IMR-90 (cell line): ENCODE measurements at regions not wholly inside any gene's neighbourhood (a gene's known extent, or its start where the extent isn't known, plus 50 kb on each side); places are given as distances from the start of the nearest gene placed in this dataset.

Source experiments
- BHLHE40 ChIP-seq: fragments of 150-350 bp; IDR thresholded peaks from 2 replicates; pipeline ENCODE4 v1.6.1; 2016; ENCODE audit warnings: mild to moderate bottlenecking, low read depth, low read length
- CEBPB ChIP-seq: IDR thresholded peaks from 2 replicates; pipeline ENCODE4 v1.6.1; 2012; ENCODE audit warnings: low read depth, low read length, improper control_type of control experiment
- MXI1 ChIP-seq: IDR thresholded peaks from 2 replicates; pipeline ENCODE4 v1.6.1; 2012; ENCODE audit warnings: low read depth, mild to moderate bottlenecking, low read length, moderate library complexity, borderline replicate concordance
- NFE2L2 ChIP-seq: fragments of 150-350 bp; IDR thresholded peaks from 2 replicates; pipeline ENCODE4 v1.6.1; 2016; ENCODE audit warnings: low read depth, mild to moderate bottlenecking, low read length
- POLR2A ChIP-seq: IDR thresholded peaks from 2 replicates; pipeline ENCODE4 v1.6.1; 2012; ENCODE audit warnings: mild to moderate bottlenecking, low read depth, low read length
- RAD21 ChIP-seq: IDR thresholded peaks from 2 replicates; pipeline ENCODE4 v1.6.1; 2012; ENCODE audit warnings: low read length, improper control_type of control experiment
- RCOR1 ChIP-seq: IDR thresholded peaks from 2 replicates; pipeline ENCODE4 v1.6.1; 2012; ENCODE audit warnings: mild to moderate bottlenecking, low read length, improper control_type of control experiment; ENCODE audit not compliant: insufficient replicate concordance
- RFX5 ChIP-seq: IDR thresholded peaks from 2 replicates; pipeline ENCODE4 v1.8.0; 2012; ENCODE audit warnings: low read depth, mild to moderate bottlenecking, low read length, moderate library complexity
- SMC3 ChIP-seq: fragments of 150-350 bp; IDR thresholded peaks from 2 replicates; pipeline ENCODE4 v1.6.1; 2016; ENCODE audit warnings: low read depth, mild to moderate bottlenecking, antibody characterized with exemption, low read length, moderate library complexity
- TF ChIP-seq, protein P1 (sequence below): conservative IDR thresholded peaks from 2 replicates; pipeline ENCODE4 v1.5.1; 2012; ENCODE audit warnings: mild to moderate bottlenecking, low read depth, low read length, improper control_type of control experiment
- TF ChIP-seq, protein P2 (sequence below): fragments of 150-350 bp; IDR thresholded peaks from 2 replicates; pipeline ENCODE4 v1.6.1; 2016; ENCODE audit warnings: low read depth, mild to moderate bottlenecking, low read length, moderate library complexity, borderline replicate concordance
- TF ChIP-seq, protein P3 (sequence below): fragments of 150-350 bp; IDR thresholded peaks from 2 replicates; pipeline ENCODE4 v1.6.1; 2017; ENCODE audit warnings: mild to moderate bottlenecking, antibody characterized with exemption, low read length, low read depth

DNA sequence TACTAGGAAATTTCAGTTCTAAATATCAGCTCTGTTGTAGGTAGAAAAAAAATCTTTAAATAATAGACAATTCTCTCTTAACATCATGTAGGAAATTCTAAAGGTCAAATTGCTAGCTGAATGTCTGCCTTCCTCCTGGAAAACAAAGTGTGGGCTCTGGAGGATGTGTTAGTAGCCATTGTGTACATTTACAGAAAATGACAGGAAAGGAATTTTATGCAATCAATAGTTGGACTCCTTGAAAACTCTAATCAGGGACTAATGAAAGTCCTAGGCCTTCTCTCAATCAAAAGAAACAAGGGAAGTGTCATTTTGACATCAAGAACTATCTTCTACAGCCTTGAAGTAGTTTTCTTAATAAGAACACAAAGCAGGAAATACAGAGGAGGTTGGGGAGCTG lies 174.6 kb downstream of the ANKRD50 start:
- TF ChIP-seq, protein P1, sequence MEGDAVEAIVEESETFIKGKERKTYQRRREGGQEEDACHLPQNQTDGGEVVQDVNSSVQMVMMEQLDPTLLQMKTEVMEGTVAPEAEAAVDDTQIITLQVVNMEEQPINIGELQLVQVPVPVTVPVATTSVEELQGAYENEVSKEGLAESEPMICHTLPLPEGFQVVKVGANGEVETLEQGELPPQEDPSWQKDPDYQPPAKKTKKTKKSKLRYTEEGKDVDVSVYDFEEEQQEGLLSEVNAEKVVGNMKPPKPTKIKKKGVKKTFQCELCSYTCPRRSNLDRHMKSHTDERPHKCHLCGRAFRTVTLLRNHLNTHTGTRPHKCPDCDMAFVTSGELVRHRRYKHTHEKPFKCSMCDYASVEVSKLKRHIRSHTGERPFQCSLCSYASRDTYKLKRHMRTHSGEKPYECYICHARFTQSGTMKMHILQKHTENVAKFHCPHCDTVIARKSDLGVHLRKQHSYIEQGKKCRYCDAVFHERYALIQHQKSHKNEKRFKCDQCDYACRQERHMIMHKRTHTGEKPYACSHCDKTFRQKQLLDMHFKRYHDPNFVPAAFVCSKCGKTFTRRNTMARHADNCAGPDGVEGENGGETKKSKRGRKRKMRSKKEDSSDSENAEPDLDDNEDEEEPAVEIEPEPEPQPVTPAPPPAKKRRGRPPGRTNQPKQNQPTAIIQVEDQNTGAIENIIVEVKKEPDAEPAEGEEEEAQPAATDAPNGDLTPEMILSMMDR, result no peak
- TF ChIP-seq, protein P2, sequence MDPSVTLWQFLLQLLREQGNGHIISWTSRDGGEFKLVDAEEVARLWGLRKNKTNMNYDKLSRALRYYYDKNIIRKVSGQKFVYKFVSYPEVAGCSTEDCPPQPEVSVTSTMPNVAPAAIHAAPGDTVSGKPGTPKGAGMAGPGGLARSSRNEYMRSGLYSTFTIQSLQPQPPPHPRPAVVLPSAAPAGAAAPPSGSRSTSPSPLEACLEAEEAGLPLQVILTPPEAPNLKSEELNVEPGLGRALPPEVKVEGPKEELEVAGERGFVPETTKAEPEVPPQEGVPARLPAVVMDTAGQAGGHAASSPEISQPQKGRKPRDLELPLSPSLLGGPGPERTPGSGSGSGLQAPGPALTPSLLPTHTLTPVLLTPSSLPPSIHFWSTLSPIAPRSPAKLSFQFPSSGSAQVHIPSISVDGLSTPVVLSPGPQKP, result no peak
- TF ChIP-seq CEBPB, result no peak
- TF ChIP-seq POLR2A, result no peak
- TF ChIP-seq MXI1, result no peak
- TF ChIP-seq RCOR1, result no peak
- no peak for TF ChIP-seq SMC3
- TF ChIP-seq RAD21, result no peak
- no peak for TF ChIP-seq BHLHE40
- TF ChIP-seq, protein P3, sequence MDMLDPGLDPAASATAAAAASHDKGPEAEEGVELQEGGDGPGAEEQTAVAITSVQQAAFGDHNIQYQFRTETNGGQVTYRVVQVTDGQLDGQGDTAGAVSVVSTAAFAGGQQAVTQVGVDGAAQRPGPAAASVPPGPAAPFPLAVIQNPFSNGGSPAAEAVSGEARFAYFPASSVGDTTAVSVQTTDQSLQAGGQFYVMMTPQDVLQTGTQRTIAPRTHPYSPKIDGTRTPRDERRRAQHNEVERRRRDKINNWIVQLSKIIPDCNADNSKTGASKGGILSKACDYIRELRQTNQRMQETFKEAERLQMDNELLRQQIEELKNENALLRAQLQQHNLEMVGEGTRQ, result no peak
- no peak for TF ChIP-seq RFX5
- TF ChIP-seq NFE2L2, result no peak
